DMS114 treated with DMSO at 0.1 percent for 48 hours (cell line): ENCODE measurements at regions not wholly inside any gene's neighbourhood (a gene's known extent, or its start where the extent isn't known, plus 50 kb on each side); places are given as distances from the start of the nearest gene placed in this dataset.
"Not testable (repeated sequence)": the region's sequence is repeated elsewhere in the genome, so short reads cannot be mapped to it uniquely, and the experiment has no call there.

ENCODE experiments used
- DNase-seq: peaks from one replicate; lab custom pipeline; 2025; ENCODE audit not compliant: unreplicated experiment; lab: John Stamatoyannopoulos, UW

- DNase-seq, result not testable (repeated sequence)
Measured at GRCh38 chr4:159030297-159030696, 72.6 kb upstream of the RAPGEF2 start.

GRCh38 chr4:159035570-159035969 is 67.3 kb upstream of the RAPGEF2 start:
- DNase-seq, result no peak

GRCh38 chr4:159038536-159038935 is 64.3 kb upstream of the RAPGEF2 start:
- DNase-seq, result no peak

- no peak for DNase-seq
Measured at GRCh38 chr4:159041054-159042034, 61.5 kb upstream of the RAPGEF2 start.

- DNase-seq, result no peak
Measured at GRCh38 chr4:159042097-159042605, 60.7 kb upstream of the RAPGEF2 start.

GRCh38 chr4:159042868-159043267 is 60.0 kb upstream of the RAPGEF2 start:
- DNase-seq, result no peak

- DNase-seq, result no peak
Measured at GRCh38 chr4:159043861-159044260, 59.0 kb upstream of the RAPGEF2 start.

GRCh38 chr4:159045321-159045720 is 57.6 kb upstream of the RAPGEF2 start:
- no peak for DNase-seq

GRCh38 chr4:159046683-159047082 is 56.2 kb upstream of the RAPGEF2 start:
- no peak for DNase-seq

- DNase-seq, result no peak
Measured at GRCh38 chr4:159047478-159048165, 55.3 kb upstream of the RAPGEF2 start.

- DNase-seq, result peak; percentile 31
Measured at GRCh38 chr4:159048166-159048886, 54.6 kb upstream of the RAPGEF2 start.

GRCh38 chr4:159049780-159050375 is 53.0 kb upstream of the RAPGEF2 start:
- DNase-seq, result no peak

- no peak for DNase-seq
Measured at GRCh38 chr4:159051245-159052071, 51.4 kb upstream of the RAPGEF2 start.

GRCh38 chr4:159052315-159052714 is 50.6 kb upstream of the RAPGEF2 start:
- no peak for DNase-seq
